HUES48 (cell line): ENCODE measurements at regions not wholly inside any gene's neighbourhood (a gene's known extent, or its start where the extent isn't known, plus 50 kb on each side); places are given as distances from the start of the nearest gene placed in this dataset.
"Not testable (repeated sequence)": the region's sequence is repeated elsewhere in the genome, so short reads cannot be mapped to it uniquely, and the experiment has no call there.

Experiments used
- H3K27ac ChIP-seq: one replicate; pipeline ENCODE4 v1.7.0; 2013; ENCODE audit warnings: low read depth, low read length, inconsistent platforms
- H3K27me3 ChIP-seq: 2 replicates; pipeline ENCODE4 v1.6.1; 2013; ENCODE audit warnings: mild to moderate bottlenecking, low read length; ENCODE audit not compliant: control insufficient read depth, insufficient read depth
- H3K36me3 ChIP-seq: 2 replicates; pipeline ENCODE4 v1.6.1; 2013; ENCODE audit warnings: low read length; ENCODE audit not compliant: control insufficient read depth, insufficient read depth
- H3K4me1 ChIP-seq: 2 replicates; pipeline ENCODE4 v1.6.1; 2013; ENCODE audit warnings: mild to moderate bottlenecking, low read length; ENCODE audit not compliant: control insufficient read depth, insufficient read depth
- H3K4me3 ChIP-seq: 2 replicates; pipeline ENCODE4 v1.5.1; 2013; ENCODE audit warnings: mild to moderate bottlenecking, low read depth, low read length
- H3K9ac ChIP-seq: 2 replicates; pipeline ENCODE4 v1.6.1; 2013; ENCODE audit warnings: mild to moderate bottlenecking, low read depth, low read length, moderate library complexity
- H3K9me3 ChIP-seq: 2 replicates; pipeline ENCODE4 v1.6.1; 2013; ENCODE audit warnings: low read length; ENCODE audit not compliant: control insufficient read depth, insufficient read depth

GRCh38 chr2:53040536-53041229 lies 726.9 kb upstream of the CHAC2 start:
- Histone ChIP-seq H3K9me3 (no peaks in the 10 kb centered on the region), H3K36me3 (no peaks in the 10 kb centered on the region), H3K27ac (no peak overlapping the region), H3K4me1 (peaks cover 8% of the 10 kb centered on the region; the same call in 1 of the 2 replicates), H3K27me3 (peaks cover 10% of the 10 kb centered on the region; the same call in 1 of the 2 replicates), H3K9ac (no peak overlapping the region), H3K4me3 (no peak overlapping the region)

GRCh38 chr2:53036196-53036595 lies 731.4 kb upstream of the CHAC2 start:
- H3K36me3 ChIP-seq, result no peaks in the 10 kb centered on the region
- no peaks in the 10 kb centered on the region for H3K9me3 ChIP-seq
- H3K4me1 ChIP-seq, result peaks cover 15% of the 10 kb centered on the region
- peaks cover 19% of the 10 kb centered on the region for H3K27me3 ChIP-seq
- H3K4me3 ChIP-seq, result no peak overlapping the region
- no peak overlapping the region for H3K9ac ChIP-seq
- H3K27ac ChIP-seq, result no peak overlapping the region

GRCh38 chr2:53035153-53035552 lies 732.5 kb upstream of the CHAC2 start:
- Histone ChIP-seq H3K36me3 (no peaks in the 10 kb centered on the region), H3K4me3 (no peak overlapping the region), H3K9me3 (no peaks in the 10 kb centered on the region), H3K27me3 (peaks cover 19% of the 10 kb centered on the region), H3K27ac (peak overlapping the region; percentile 71), H3K9ac (no peak overlapping the region), H3K4me1 (peaks cover 15% of the 10 kb centered on the region)

GRCh38 chr2:53033411-53033810 lies 734.2 kb upstream of the CHAC2 start:
- Histone ChIP-seq H3K27me3 (peaks cover 19% of the 10 kb centered on the region), H3K9me3 (no peaks in the 10 kb centered on the region), H3K4me3 (no peak overlapping the region), H3K27ac (no peak overlapping the region), H3K9ac (no peak overlapping the region), H3K36me3 (no peaks in the 10 kb centered on the region), H3K4me1 (peaks cover 15% of the 10 kb centered on the region)

- Histone ChIP-seq H3K4me1 (no peaks in the 10 kb centered on the region), H3K27ac (no peak overlapping the region), H3K27me3 (peaks cover 8% of the 10 kb centered on the region), H3K9me3 (no peaks in the 10 kb centered on the region), H3K4me3 (no peak overlapping the region), H3K9ac (no peak overlapping the region), H3K36me3 (no peaks in the 10 kb centered on the region)
These were observed 738.7 kb upstream of the CHAC2 start for GRCh38 chr2:53028746-53029423.

- H3K4me1 ChIP-seq, result no peaks in the 10 kb centered on the region
- H3K36me3 ChIP-seq, result no peaks in the 10 kb centered on the region
- H3K9me3 ChIP-seq, result no peaks in the 10 kb centered on the region
- H3K4me3 ChIP-seq, result no peak overlapping the region
- H3K27me3 ChIP-seq, result peaks cover under 1% of the 10 kb centered on the region
- no peak overlapping the region for H3K9ac ChIP-seq
- H3K27ac ChIP-seq, result no peak overlapping the region
These were observed 739.4 kb upstream of the CHAC2 start for GRCh38 chr2:53028225-53028624.

- H3K4me1 ChIP-seq, H3K27ac ChIP-seq, H3K36me3 ChIP-seq, H3K9me3 ChIP-seq, H3K27me3 ChIP-seq, H3K9ac ChIP-seq, H3K4me3 ChIP-seq: not testable (repeated sequence)
These were observed 745.4 kb upstream of the CHAC2 start for GRCh38 chr2:53022248-53022647.

- no peak overlapping the region for H3K4me3 ChIP-seq
- H3K27me3 ChIP-seq, result no peaks in the 10 kb centered on the region
- H3K4me1 ChIP-seq, result no peaks in the 10 kb centered on the region
- H3K9me3 ChIP-seq, result no peaks in the 10 kb centered on the region
- no peak overlapping the region for H3K27ac ChIP-seq
- no peaks in the 10 kb centered on the region for H3K36me3 ChIP-seq
- no peak overlapping the region for H3K9ac ChIP-seq
These were observed 745.8 kb upstream of the CHAC2 start for GRCh38 chr2:53021828-53022227.

- H3K27ac ChIP-seq, result no peak overlapping the region
- no peaks in the 10 kb centered on the region for H3K27me3 ChIP-seq
- H3K9me3 ChIP-seq, result no peaks in the 10 kb centered on the region
- no peaks in the 10 kb centered on the region for H3K4me1 ChIP-seq
- no peak overlapping the region for H3K9ac ChIP-seq
- H3K4me3 ChIP-seq, result no peak overlapping the region
- H3K36me3 ChIP-seq, result no peaks in the 10 kb centered on the region
These were observed 746.3 kb upstream of the CHAC2 start for GRCh38 chr2:53021292-53021691.

GRCh38 chr2:53018825-53019425 lies 748.7 kb upstream of the CHAC2 start:
- Histone ChIP-seq H3K9ac (no peak overlapping the region), H3K36me3 (no peaks in the 10 kb centered on the region), H3K4me1 (no peaks in the 10 kb centered on the region)

GRCh38 chr2:53006980-53007379 lies 760.6 kb upstream of the CHAC2 start:
- no peaks in the 10 kb centered on the region for H3K9me3 ChIP-seq
- H3K4me3 ChIP-seq, result no peak overlapping the region
- no peak overlapping the region for H3K27ac ChIP-seq
- H3K9ac ChIP-seq, result no peak overlapping the region
- no peaks in the 10 kb centered on the region for H3K27me3 ChIP-seq
- no peaks in the 10 kb centered on the region for H3K36me3 ChIP-seq
- no peaks in the 10 kb centered on the region for H3K4me1 ChIP-seq

More at GRCh38 chr2:53018825-53019425, 748.7 kb upstream of the CHAC2 start:
- Histone ChIP-seq H3K27ac (no peak overlapping the region), H3K27me3 (no peaks in the 10 kb centered on the region), H3K4me3 (no peak overlapping the region), H3K9me3 (no peaks in the 10 kb centered on the region)
